ENCODE measurements at regions not wholly inside any gene's neighbourhood (a gene's known extent, or its start where the extent isn't known, plus 50 kb on each side); places are given as distances from the start of the nearest gene placed in this dataset.

GRCh38 chr1:102742426-102742825, 365.9 kb downstream of the COL11A1 start:
- H2AFZ ChIP-seq (ENCODE audit: low read depth, low read length) = no peak overlapping the region
- no peaks in the 10 kb centered on the region for H3F3A ChIP-seq (ENCODE audit: insufficient read depth, low read length, poor library complexity, severe bottlenecking)
- H3K27ac ChIP-seq (ENCODE audit: low read length) = no peak overlapping the region
- H3K36me3 ChIP-seq (ENCODE audit: insufficient read depth, low read length) = no peaks in the 10 kb centered on the region
- no peaks in the 10 kb centered on the region for H3K9me2 ChIP-seq (ENCODE audit: insufficient read depth, low read length)
- H3K9me3 ChIP-seq (ENCODE audit: low read length) = no peaks in the 10 kb centered on the region
- H3K4me2 ChIP-seq (ENCODE audit: low read length) = no peak overlapping the region
- no peaks in the 10 kb centered on the region for H3K79me2 ChIP-seq (replicated peaks; ENCODE audit: insufficient read depth, low read length)
- H3K27me3 ChIP-seq (ENCODE audit: insufficient read depth, low read depth, low read length) = no peaks in the 10 kb centered on the region
- no peak overlapping the region for H3K4me3 ChIP-seq (ENCODE audit: low read length)
- no peak for TF ChIP-seq EP300 (conservative IDR thresholded peaks at IDR 0.05; ENCODE audit: poor library complexity, severe bottlenecking)
- no peak for TF ChIP-seq MXI1 (conservative IDR thresholded peaks at IDR 0.05; ENCODE audit: poor library complexity, severe bottlenecking)
- TF ChIP-seq RAD21 (conservative IDR thresholded peaks at IDR 0.05) = no peak
- no peak for TF ChIP-seq CTCF (IDR thresholded peaks at IDR 0.05; ENCODE audit: poor library complexity, severe bottlenecking)
- no peak for TF ChIP-seq TAF1 (IDR thresholded peaks at IDR 0.05; ENCODE audit: low read depth)
- TF ChIP-seq EZH2 (IDR thresholded peaks at IDR 0.05; ENCODE audit: borderline replicate concordance, insufficient read depth, low read length, poor library complexity, severe bottlenecking) = no peak
- TF ChIP-seq SMC3 (conservative IDR thresholded peaks at IDR 0.05; ENCODE audit: poor library complexity) = no peak
- TF ChIP-seq POLR2AphosphoS5 (IDR thresholded peaks at IDR 0.05) = no peak
- no peak for TF ChIP-seq REST (IDR thresholded peaks at IDR 0.05; ENCODE audit: borderline replicate concordance)
- H4K20me1 ChIP-seq (ENCODE audit: insufficient read depth) = no peaks in the 10 kb centered on the region
- H3K9ac ChIP-seq (ENCODE audit: low read length) = no peak overlapping the region

GRCh38 chr1:102733491-102734236, 374.7 kb downstream of the COL11A1 start:
- Histone ChIP-seq H3K27ac (ENCODE audit: low read length) (no peak overlapping the region), H3K9me2 (ENCODE audit: insufficient read depth, low read length) (no peaks in the 10 kb centered on the region), H3K79me2 (replicated peaks; ENCODE audit: insufficient read depth, low read length) (no peaks in the 10 kb centered on the region), H3K9ac (ENCODE audit: low read length) (no peak overlapping the region), H3F3A (ENCODE audit: insufficient read depth, low read length, poor library complexity, severe bottlenecking) (no peaks in the 10 kb centered on the region), H3K36me3 (ENCODE audit: insufficient read depth, low read length) (no peaks in the 10 kb centered on the region), H3K27me3 (ENCODE audit: insufficient read depth, low read depth, low read length) (no peaks in the 10 kb centered on the region), H3K9me3 (ENCODE audit: low read length) (no peaks in the 10 kb centered on the region), H3K4me2 (ENCODE audit: low read length) (no peak overlapping the region), H3K4me3 (ENCODE audit: low read length) (no peak overlapping the region), H4K20me1 (ENCODE audit: insufficient read depth) (no peaks in the 10 kb centered on the region), H2AFZ (ENCODE audit: low read depth, low read length) (no peak overlapping the region)
- no peak for TF ChIP-seq REST (IDR thresholded peaks at IDR 0.05; ENCODE audit: borderline replicate concordance)
- no peak for TF ChIP-seq TAF1 (IDR thresholded peaks at IDR 0.05; ENCODE audit: low read depth)

All from neural cell (in vitro differentiated cells).